PC-9 (cell line): ENCODE measurements at regions not wholly inside any gene's neighbourhood (a gene's known extent, or its start where the extent isn't known, plus 50 kb on each side); places are given as distances from the start of the nearest gene placed in this dataset.

Experiments
- BruUV-seq: library from RNA; stranded (reverse); fragments of 400-500 nt; replicated peaks from 2 replicates; lab custom pipeline; 2021; lab: Mats Ljungman, UMichigan
- CTCF ChIA-PET: fragments of 300-600 bp; sonication (Branson Sonifier 250); formaldehyde crosslinking; loops from one replicate; lab custom pipeline; 2022; ENCODE audit warnings: antibody characterized with exemption; lab: Charles Lee
- POLR2A ChIA-PET: fragments of 300-600 bp; sonication (Branson Sonifier 250); formaldehyde crosslinking; loops from one replicate; lab custom pipeline; 2022; ENCODE audit warnings: antibody characterized with exemption; ENCODE audit not compliant: unreplicated experiment; lab: Charles Lee
- DNase-seq, 2 experiments: peaks; one replicate each; pipeline versions ENCODE4 v3.0.0 to v3.0.0-alpha.2; 2015 to 2022; ENCODE audit warnings: mixed read lengths in 1 of 2
- H2AFZ ChIP-seq: fragments of 200-600 bp; sonication (generic); 2 replicates; pipeline ENCODE4 v1.8.1; 2017; ENCODE audit warnings: antibody characterized with exemption
- H3F3A ChIP-seq: fragments of 200-600 bp; sonication (generic); 2 replicates; pipeline ENCODE4 v1.8.1; 2017; ENCODE audit warnings: antibody characterized with exemption, mild to moderate bottlenecking, low read depth; ENCODE audit not compliant: insufficient read depth
- H3K27ac ChIP-seq: fragments of 200-600 bp; sonication (generic); 2 replicates; pipeline ENCODE4 v1.6.1; 2016; ENCODE audit warnings: mixed run types
- H3K27me3 ChIP-seq: fragments of 200-600 bp; sonication (generic); 2 replicates; pipeline ENCODE4 v1.6.1; 2016; ENCODE audit warnings: low read depth, mixed run types; ENCODE audit not compliant: insufficient read depth
- H3K36me3 ChIP-seq: fragments of 200-600 bp; sonication (generic); 2 replicates; pipeline ENCODE4 v1.6.1; 2016; ENCODE audit warnings: low read depth, mixed run types
- H3K4me1 ChIP-seq: fragments of 200-600 bp; sonication (generic); replicated peaks from 2 replicates; pipeline ENCODE4 v1.6.1; 2016; ENCODE audit warnings: mixed run types; ENCODE audit not compliant: insufficient read depth
- H3K4me2 ChIP-seq: fragments of 200-600 bp; sonication (generic); 2 replicates; pipeline ENCODE4 v1.6.1; 2017; ENCODE audit warnings: mixed run types
- H3K4me3 ChIP-seq: fragments of 200-600 bp; sonication (generic); 2 replicates; pipeline ENCODE4 v1.6.1; 2016; ENCODE audit warnings: mixed run types
- H3K79me2 ChIP-seq: fragments of 200-600 bp; sonication (generic); 2 replicates; pipeline ENCODE4 v1.6.1; 2017; ENCODE audit warnings: low read depth, mixed run types
- H3K9me2 ChIP-seq: fragments of 200-600 bp; sonication (generic); 2 replicates; pipeline ENCODE4 v1.8.1; 2017; ENCODE audit warnings: mild to moderate bottlenecking; ENCODE audit not compliant: insufficient read depth
- H3K9me3 ChIP-seq: fragments of 200-600 bp; sonication (generic); 2 replicates; pipeline ENCODE4 v1.8.1; 2016; ENCODE audit warnings: low read depth; ENCODE audit not compliant: insufficient read depth
- H4K20me1 ChIP-seq: fragments of 200-600 bp; sonication (generic); 2 replicates; pipeline ENCODE4 v1.8.1; 2017; ENCODE audit not compliant: insufficient read depth
- EZH2 ChIP-seq: fragments of 200-600 bp; sonication (generic); IDR thresholded peaks from 2 replicates; pipeline ENCODE4 v1.8.0; 2017; ENCODE audit warnings: antibody characterized with exemption, low read depth
- intact Hi-C: fragments of 100-400 bp; cut with micrococcal nuclease; formaldehyde crosslinking; loops from one replicate; pipeline ENCODE4 v1.10.0; 2022; ENCODE audit not compliant: unreplicated experiment
- TF ChIP-seq, protein P1 (sequence below): fragments of 200-600 bp; sonication (generic); conservative IDR thresholded peaks from 2 replicates; pipeline ENCODE4 v1.6.1; 2017; ENCODE audit warnings: mixed run types, antibody characterized with exemption, mild to moderate bottlenecking, moderate library complexity

DNA sequence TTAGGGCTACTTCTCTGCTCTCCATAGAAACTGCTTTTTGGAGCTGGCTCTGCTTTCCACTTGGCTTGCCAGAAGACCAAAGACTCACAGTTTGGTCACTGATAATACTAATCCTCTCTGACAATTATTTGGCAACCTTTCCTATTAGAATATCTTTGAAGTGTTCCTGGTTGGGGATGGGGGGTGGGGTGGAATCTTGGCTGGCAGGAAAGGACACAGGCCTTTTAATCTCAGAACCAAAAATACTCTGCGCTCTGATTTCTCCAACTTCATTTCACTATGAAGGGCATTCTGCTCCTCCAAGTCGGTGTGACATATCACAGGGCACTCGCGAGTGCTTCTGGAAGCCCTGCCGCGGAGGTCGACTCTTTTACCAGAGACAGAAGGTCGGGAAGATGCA is 1329.0 kb upstream of the WWC1 start:
- Histone ChIP-seq H3K9me2 (no peaks in the 10 kb centered on the region), H3F3A (no peaks in the 10 kb centered on the region), H3K27me3 (0 out of 2 replicates have a peak, but pooled peaks cover 3% of the 10 kb centered on the region), H3K9me3 (no peaks in the 10 kb centered on the region; the same call in 1 of the 2 replicates), H3K4me3 (no peak overlapping the region), H3K27ac (no peak overlapping the region), H2AFZ (no peak overlapping the region), H3K79me2 (no peaks in the 10 kb centered on the region), H3K36me3 (no peaks in the 10 kb centered on the region), H3K4me2 (no peak overlapping the region), H4K20me1 (no peaks in the 10 kb centered on the region), H3K4me1 (no peaks in the 10 kb centered on the region)
- TF ChIP-seq, protein P1, sequence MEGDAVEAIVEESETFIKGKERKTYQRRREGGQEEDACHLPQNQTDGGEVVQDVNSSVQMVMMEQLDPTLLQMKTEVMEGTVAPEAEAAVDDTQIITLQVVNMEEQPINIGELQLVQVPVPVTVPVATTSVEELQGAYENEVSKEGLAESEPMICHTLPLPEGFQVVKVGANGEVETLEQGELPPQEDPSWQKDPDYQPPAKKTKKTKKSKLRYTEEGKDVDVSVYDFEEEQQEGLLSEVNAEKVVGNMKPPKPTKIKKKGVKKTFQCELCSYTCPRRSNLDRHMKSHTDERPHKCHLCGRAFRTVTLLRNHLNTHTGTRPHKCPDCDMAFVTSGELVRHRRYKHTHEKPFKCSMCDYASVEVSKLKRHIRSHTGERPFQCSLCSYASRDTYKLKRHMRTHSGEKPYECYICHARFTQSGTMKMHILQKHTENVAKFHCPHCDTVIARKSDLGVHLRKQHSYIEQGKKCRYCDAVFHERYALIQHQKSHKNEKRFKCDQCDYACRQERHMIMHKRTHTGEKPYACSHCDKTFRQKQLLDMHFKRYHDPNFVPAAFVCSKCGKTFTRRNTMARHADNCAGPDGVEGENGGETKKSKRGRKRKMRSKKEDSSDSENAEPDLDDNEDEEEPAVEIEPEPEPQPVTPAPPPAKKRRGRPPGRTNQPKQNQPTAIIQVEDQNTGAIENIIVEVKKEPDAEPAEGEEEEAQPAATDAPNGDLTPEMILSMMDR: no peak
- no peak for TF ChIP-seq EZH2
- intact Hi-C loops: loop anchor here (5.0 kb wide), 1 partner anchor 1085 kb away; no protein-coding TSS in a partner anchor
- ChIA-PET POLR2A (no interaction called here), CTCF (no interaction called here)
- no TSS peak for BruUV-seq
- no peak for DNase-seq

DNA sequence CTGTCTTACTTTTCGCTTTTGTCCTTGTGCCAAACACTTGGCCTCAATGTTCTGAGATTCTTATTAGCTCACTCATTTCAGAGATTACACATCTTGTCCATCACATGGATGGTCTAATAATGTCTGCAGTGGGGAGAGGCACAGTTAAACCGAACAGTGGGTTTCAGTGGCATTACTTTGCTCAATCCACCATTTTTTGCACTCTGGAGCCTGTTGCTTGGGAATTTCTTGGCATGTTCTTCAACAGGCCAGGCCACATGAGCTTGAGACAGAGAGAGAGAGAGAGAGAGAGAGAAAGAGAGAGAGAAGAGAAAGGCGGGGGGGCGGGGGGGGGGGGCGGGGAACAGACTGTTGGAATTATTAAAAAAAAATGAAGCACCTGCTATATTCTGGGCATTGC is 1327.8 kb upstream of the WWC1 start:
- POLR2A ChIA-PET: no interaction called here
- BruUV-seq: no TSS peak
- intact Hi-C loops: loop anchor here (5.0 kb wide), 1 partner anchor 1084 kb away; no protein-coding TSS in a partner anchor

DNA sequence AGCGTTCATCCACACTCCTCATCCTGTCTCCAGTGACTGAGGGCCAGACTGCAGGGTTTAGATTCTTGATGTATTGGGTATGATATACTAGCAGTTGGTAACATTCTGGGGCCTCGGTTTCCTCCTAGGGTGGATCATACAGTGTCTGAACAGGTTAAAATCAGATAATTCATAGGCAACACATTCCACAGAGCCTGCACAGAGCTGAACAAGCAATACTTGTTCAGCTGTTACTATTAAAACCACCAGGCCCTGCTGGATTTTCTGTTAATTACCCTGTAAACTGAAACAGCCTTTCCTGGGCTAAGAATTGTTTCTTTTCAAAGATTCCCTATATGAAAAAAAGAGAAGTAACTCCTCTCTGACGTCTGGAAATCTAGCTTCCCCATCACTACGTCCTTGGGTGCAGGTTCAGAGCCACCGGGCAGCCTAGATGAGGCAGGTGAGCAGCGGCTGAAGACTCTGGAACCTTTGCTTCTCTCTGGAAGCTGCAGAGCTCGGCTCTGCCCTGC is 1313.5 kb upstream of the WWC1 start:
- Histone ChIP-seq H3K4me1 (no peaks in the 10 kb centered on the region), H3K4me3 (no peak overlapping the region), H4K20me1 (no peaks in the 10 kb centered on the region), H3K9me2 (no peaks in the 10 kb centered on the region; the same call in 1 of the 2 replicates), H3K9me3 (no peaks in the 10 kb centered on the region), H3K27me3 (peaks cover 19% of the 10 kb centered on the region), H3K4me2 (no peak overlapping the region), H2AFZ (no peak overlapping the region), H3F3A (no peaks in the 10 kb centered on the region), H3K79me2 (no peaks in the 10 kb centered on the region), H3K36me3 (no peaks in the 10 kb centered on the region), H3K27ac (no peak overlapping the region)
- TF ChIP-seq, protein P1: no peak
- TF ChIP-seq EZH2: no peak
- intact Hi-C loops: no loop called here
- POLR2A ChIA-PET: no interaction called here
- DNase-seq: no peak
- CTCF ChIA-PET: no interaction called here
- BruUV-seq: no TSS peak

More for the DNA sequence above, 1327.8 kb upstream of the WWC1 start:
- Histone ChIP-seq H3K79me2 (no peaks in the 10 kb centered on the region), H3K27ac (no peak overlapping the region), H2AFZ (no peak overlapping the region), H3F3A (no peaks in the 10 kb centered on the region), H3K4me3 (no peak overlapping the region), H3K9me2 (no peaks in the 10 kb centered on the region), H3K9me3 (no peaks in the 10 kb centered on the region; the same call in 1 of the 2 replicates), H4K20me1 (no peaks in the 10 kb centered on the region), H3K27me3 (0 out of 2 replicates have a peak, but pooled peaks cover 3% of the 10 kb centered on the region), H3K36me3 (no peaks in the 10 kb centered on the region), H3K4me2 (no peak overlapping the region), H3K4me1 (no peaks in the 10 kb centered on the region)
- DNase-seq: no peak
- CTCF ChIA-PET: no interaction called here
- TF ChIP-seq, protein P1: no peak
- TF ChIP-seq EZH2: no peak
